RWPE1 (cell line): ENCODE measurements at regions not wholly inside any gene's neighbourhood (a gene's known extent, or its start where the extent isn't known, plus 50 kb on each side); places are given as distances from the start of the nearest gene placed in this dataset.

Experiments used
- CTCF ChIA-PET: fragments of 350-600 bp; sonication (Branson Sonifier 250); formaldehyde crosslinking; extraction: SDS; loops from one replicate; lab custom pipeline; 2021; lab: Yijun Ruan, JAX
- POLR2A ChIA-PET: fragments of 400-600 bp; formaldehyde crosslinking; extraction: SDS; loops from one replicate; lab custom pipeline; 2020; ENCODE audit warnings: antibody characterized with exemption; ENCODE audit not compliant: low non-redundant PET; lab: Yijun Ruan, JAX
- DNase-seq: peaks from one replicate; pipeline ENCODE4 v3.0.0; 2012; ENCODE audit warnings: low spot score
- H3K27ac ChIP-seq: fragments of 450-650 bp; 2 replicates; pipeline ENCODE4 v1.5.1; 2017
- TF ChIP-seq, protein P1 (sequence below): fragments of 450-650 bp; conservative IDR thresholded peaks from 2 replicates; pipeline ENCODE4 v1.5.1; 2017; ENCODE audit warnings: low read depth, mild to moderate bottlenecking

DNA sequence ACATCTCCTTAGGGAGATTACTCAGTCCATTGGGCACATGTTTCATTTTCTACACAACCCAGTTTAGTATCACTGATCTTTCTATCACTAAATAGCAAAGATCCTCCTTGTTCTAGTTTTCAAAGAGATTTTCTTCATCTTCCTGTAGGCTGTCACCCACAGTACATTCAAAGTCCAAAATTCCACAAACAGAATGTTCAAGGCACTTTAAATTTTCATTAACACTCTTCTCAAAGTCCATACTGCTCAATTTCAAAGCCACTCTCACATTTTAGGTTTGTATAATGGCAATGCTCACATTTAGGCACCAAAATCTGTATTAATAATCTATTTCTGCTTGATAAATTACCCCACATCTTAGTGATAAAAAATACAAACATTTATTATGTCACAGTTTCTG lies 152.8 kb downstream of the FSIP2 start:
- no peak overlapping the region for H3K27ac ChIP-seq
- DNase-seq = no peak
- ChIA-PET POLR2A (no interaction called here), CTCF (no interaction called here)
- TF ChIP-seq, protein P1, sequence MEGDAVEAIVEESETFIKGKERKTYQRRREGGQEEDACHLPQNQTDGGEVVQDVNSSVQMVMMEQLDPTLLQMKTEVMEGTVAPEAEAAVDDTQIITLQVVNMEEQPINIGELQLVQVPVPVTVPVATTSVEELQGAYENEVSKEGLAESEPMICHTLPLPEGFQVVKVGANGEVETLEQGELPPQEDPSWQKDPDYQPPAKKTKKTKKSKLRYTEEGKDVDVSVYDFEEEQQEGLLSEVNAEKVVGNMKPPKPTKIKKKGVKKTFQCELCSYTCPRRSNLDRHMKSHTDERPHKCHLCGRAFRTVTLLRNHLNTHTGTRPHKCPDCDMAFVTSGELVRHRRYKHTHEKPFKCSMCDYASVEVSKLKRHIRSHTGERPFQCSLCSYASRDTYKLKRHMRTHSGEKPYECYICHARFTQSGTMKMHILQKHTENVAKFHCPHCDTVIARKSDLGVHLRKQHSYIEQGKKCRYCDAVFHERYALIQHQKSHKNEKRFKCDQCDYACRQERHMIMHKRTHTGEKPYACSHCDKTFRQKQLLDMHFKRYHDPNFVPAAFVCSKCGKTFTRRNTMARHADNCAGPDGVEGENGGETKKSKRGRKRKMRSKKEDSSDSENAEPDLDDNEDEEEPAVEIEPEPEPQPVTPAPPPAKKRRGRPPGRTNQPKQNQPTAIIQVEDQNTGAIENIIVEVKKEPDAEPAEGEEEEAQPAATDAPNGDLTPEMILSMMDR = no peak

DNA sequence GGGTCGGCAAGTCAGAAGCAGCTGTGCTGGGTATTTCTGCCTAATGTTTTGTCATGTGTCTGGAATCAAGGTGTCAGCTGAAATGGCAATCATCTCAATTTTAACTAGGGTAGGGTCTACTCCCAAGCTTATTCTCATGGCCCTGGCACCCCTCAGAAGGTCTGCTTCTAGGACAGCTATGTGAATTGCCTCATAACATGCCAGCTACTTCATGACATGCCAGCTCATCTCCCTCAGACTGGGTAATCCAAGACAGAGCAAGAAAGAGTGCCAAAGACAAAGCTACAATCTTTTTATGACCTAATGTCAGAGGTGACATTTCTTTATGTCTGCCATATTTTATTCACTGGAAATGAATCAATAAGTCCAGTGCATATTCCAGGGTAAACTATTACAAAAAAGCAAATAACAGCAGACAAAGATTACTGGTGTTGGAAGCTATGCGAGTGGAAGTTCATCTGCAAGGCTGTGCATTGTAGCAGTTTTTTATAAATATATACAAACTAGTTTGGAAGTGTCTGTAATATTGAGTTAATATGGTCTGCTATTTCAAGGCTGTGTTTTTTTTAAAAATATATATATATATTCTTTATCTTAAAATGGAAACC lies 153.3 kb downstream of the FSIP2 start:
- TF ChIP-seq, protein P1 = no peak
- DNase-seq = no peak
- CTCF ChIA-PET = interaction anchor here (0.5 kb wide), 1 partner anchor 629 kb away, joined by 3 read pairs; no protein-coding TSS in a partner anchor
- POLR2A ChIA-PET = no interaction called here
- H3K27ac ChIP-seq = no peak overlapping the region

DNA sequence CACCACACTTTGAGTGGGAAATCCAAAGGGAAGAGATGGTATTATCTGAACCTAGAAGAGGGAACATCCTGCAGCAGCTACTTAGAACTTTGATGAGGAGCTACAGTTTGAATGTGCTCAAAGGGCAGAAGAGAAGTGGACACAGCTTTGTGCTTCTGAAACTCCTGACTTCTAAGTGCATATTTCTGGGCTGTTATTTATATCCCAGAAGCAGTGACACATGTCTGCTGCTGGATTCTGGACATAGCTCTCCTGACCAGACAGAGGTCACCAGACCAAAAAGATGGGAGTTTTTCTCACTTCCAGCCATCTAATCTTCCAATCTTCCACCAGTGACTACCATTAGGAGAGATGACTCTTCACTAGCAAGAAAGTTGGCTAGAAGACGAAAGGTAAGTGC lies 153.9 kb downstream of the FSIP2 start:
- CTCF ChIA-PET = interaction anchor here (0.5 kb wide), 1 partner anchor 630 kb away, joined by 3 read pairs; no protein-coding TSS in a partner anchor
- no peak for DNase-seq
- POLR2A ChIA-PET = no interaction called here
- TF ChIP-seq, protein P1 = no peak
- no peak overlapping the region for H3K27ac ChIP-seq

DNA sequence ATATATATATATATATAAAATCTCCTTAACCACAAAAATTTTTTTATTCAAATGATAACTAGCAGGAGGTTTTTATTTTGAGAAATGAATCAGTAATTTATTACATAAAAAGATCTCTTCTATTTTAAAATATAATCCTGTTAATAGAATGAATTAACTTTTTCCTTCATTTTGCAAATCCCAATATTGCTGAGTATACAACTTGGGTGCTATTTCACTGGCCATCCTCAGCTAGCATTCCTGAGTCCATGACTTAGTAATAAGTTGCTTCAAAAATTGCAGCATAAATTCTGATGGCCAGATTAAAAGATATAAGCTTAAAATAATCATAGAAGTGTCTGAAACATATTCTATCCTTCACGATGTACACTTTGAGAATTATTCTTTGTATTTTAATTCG lies 155.6 kb downstream of the FSIP2 start:
- CTCF ChIA-PET = no interaction called here
- no peak for DNase-seq
- TF ChIP-seq, protein P1 = no peak
- POLR2A ChIA-PET = no interaction called here
- no peak overlapping the region for H3K27ac ChIP-seq

DNA sequence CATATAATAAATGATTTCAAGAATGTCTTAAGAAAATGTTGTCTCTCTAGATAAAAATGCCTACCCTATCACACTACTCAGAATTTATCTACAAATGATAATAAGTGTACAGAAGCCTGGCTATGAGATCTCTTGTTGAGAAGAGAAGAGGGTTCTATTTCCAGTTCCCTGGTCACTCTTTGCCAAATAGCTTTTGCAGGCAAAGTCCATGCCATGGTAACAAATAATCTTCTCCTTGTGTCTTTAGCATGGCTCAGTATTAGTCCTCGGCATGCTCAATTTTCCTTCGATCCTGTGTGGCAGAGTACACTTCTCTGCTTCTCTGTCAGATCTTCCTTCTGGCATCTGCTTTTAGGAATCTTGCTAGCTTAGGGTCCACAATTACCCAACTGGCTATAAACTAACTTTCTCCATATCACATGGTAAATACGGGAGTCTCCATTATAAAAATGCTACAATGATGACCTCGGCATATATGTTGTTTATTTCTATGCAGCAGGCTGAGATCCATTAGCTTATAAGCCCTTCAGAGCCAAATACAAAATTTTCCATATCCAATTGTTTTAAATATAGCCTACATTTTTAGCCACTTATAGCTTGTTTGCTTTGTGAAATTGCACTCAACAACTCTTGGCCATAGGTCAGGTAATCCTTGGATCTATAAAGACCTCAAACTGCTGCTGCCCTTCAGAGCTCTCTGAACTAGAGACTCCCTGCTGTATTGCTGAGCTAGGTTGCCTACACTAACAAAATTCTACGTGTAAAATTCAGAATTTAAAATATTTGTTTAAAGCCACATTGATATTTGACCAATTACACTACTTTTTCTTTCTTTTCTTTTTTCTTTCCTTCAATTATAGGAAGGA lies 157.5 kb downstream of the FSIP2 start:
- TF ChIP-seq, protein P1 = no peak
- DNase-seq = no peak
- CTCF ChIA-PET = no interaction called here

DNA sequence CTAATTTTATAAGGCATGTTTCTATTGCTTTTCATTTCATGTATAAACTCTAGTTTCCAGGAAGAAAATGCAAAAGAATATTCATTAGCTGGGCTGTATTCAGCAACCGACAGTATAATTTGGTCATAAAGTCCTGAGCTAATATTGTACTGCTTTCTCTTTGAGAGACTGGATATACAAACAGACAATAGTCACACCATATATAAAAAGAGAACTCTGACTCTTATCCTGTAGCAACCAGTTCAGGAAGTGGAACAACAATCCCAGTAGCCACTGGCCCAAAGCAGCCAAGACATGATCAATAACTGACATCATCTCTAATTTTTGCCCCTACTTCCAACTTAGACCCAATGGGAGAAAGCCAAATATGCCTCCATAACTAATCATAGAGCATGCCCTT lies 160.8 kb downstream of the FSIP2 start:
- CTCF ChIA-PET = no interaction called here
- H3K27ac ChIP-seq = no peak overlapping the region
- POLR2A ChIA-PET = no interaction called here
- no peak for DNase-seq
- TF ChIP-seq, protein P1 = no peak

More for the DNA sequence above, 157.5 kb downstream of the FSIP2 start:
- no peak overlapping the region for H3K27ac ChIP-seq
- POLR2A ChIA-PET = interaction anchor here (0.7 kb wide), 1 partner anchor 22 kb away, joined by 3 read pairs; no protein-coding TSS in a partner anchor
